DOHH2 (cell line): ENCODE measurements at regions not wholly inside any gene's neighbourhood (a gene's known extent, or its start where the extent isn't known, plus 50 kb on each side); places are given as distances from the start of the nearest gene placed in this dataset.

ENCODE experiments used
- CTCF ChIP-seq: fragments of 200-600 bp; sonication (generic); IDR thresholded peaks from one replicate; pipeline ENCODE4 v1.5.1; 2014; ENCODE audit warnings: antibody characterized with exemption, mild to moderate bottlenecking, low read depth, low read length; ENCODE audit not compliant: poor library complexity, severe bottlenecking
- EZH2phosphoT487 ChIP-seq: fragments of 200-600 bp; sonication (generic); IDR thresholded peaks from 2 replicates; pipeline ENCODE4 v1.6.1; 2017; ENCODE audit warnings: borderline replicate concordance, mild to moderate bottlenecking, antibody characterized with exemption, low read length, moderate library complexity, mixed read lengths

DNA sequence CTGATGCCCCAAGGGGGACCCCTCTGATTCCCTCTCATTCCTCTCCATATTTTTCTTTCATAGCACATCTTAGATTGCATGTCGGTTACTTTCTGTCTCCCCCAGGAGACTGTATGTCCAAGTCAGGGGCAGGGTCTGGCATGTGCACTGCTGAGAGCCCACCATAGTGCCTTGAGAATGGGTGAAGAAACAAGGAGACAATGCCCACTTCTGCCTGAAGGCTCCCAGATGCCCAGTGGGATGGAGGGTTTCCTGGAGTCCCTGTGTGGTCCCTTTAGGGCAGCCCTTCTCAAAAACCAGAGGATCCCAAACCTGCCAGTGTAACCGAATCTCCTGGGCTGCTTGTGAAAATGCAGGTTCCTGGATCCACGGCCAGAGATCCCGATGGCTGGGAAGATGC is 126.5 kb upstream of the LARP1 start:
- TF ChIP-seq CTCF (no peak), EZH2phosphoT487 (no peak)
